Trophoblast cell (in vitro differentiated cells and primary cell): ENCODE measurements at regions not wholly inside any gene's neighbourhood (a gene's known extent, or its start where the extent isn't known, plus 50 kb on each side); places are given as distances from the start of the nearest gene placed in this dataset.

Experiments used
- DNase-seq, 2 donors: peaks; one replicate each; pipeline ENCODE4 v3.0.0-alpha.2; 2016
- H2AFZ ChIP-seq: 2 replicates; pipeline ENCODE4 v1.6.1; 2013; ENCODE audit warnings: low read length, moderate library complexity, mild to moderate bottlenecking; ENCODE audit not compliant: insufficient read depth, poor library complexity
- H2AK5ac ChIP-seq: 2 replicates; pipeline ENCODE4 v1.6.1; 2013; ENCODE audit warnings: mild to moderate bottlenecking, low read length
- H2BK120ac ChIP-seq: 2 replicates; pipeline ENCODE4 v1.6.1; 2013; ENCODE audit warnings: low read length, mild to moderate bottlenecking, moderate library complexity; ENCODE audit not compliant: insufficient read depth, poor library complexity
- H2BK12ac ChIP-seq: 2 replicates; pipeline ENCODE4 v1.6.1; 2013; ENCODE audit warnings: mild to moderate bottlenecking, low read length, moderate library complexity
- H2BK5ac ChIP-seq: 2 replicates; pipeline ENCODE4 v1.6.1; 2013; ENCODE audit warnings: low read length, low read depth, moderate library complexity, mild to moderate bottlenecking; ENCODE audit not compliant: poor library complexity
- H3K14ac ChIP-seq: 2 replicates; pipeline ENCODE4 v1.6.1; 2013; ENCODE audit warnings: mild to moderate bottlenecking, low read length
- H3K18ac ChIP-seq: 2 replicates; pipeline ENCODE4 v1.6.1; 2013; ENCODE audit warnings: mild to moderate bottlenecking, low read length
- H3K23ac ChIP-seq: 2 replicates; pipeline ENCODE4 v1.6.1; 2013; ENCODE audit warnings: low read length
- H3K27ac ChIP-seq: 2 replicates; pipeline ENCODE4 v1.5.1; 2013; ENCODE audit warnings: low read depth, mild to moderate bottlenecking, inconsistent platforms, low read length, moderate library complexity
- H3K27me3 ChIP-seq: 2 replicates; pipeline ENCODE4 v1.6.1; 2013; ENCODE audit warnings: inconsistent platforms, mild to moderate bottlenecking, low read length, moderate library complexity; ENCODE audit not compliant: insufficient read depth
- H3K36me3 ChIP-seq, 2 experiments: 1 replicate in 1 of 2; 2 replicates in 1 of 2; pipeline ENCODE4 v1.6.1; 2013; ENCODE audit warnings: low read length in 2 of 2, mild to moderate bottlenecking in 2 of 2, moderate library complexity in 1 of 2; ENCODE audit not compliant: insufficient read depth in 2 of 2, control insufficient read depth in 1 of 2
- H3K4ac ChIP-seq: 2 replicates; pipeline ENCODE4 v1.6.1; 2013; ENCODE audit warnings: low read depth, mild to moderate bottlenecking, low read length, moderate library complexity
- H3K4me1 ChIP-seq, 2 experiments: 1 replicate in 1 of 2; 2 replicates in 1 of 2; pipeline ENCODE4 v1.6.1; 2013; ENCODE audit warnings: low read length in 2 of 2, mild to moderate bottlenecking in 2 of 2, moderate library complexity in 1 of 2; ENCODE audit not compliant: insufficient read depth in 2 of 2, control insufficient read depth in 1 of 2
- H3K4me2 ChIP-seq: 2 replicates; pipeline ENCODE4 v1.6.1; 2013; ENCODE audit warnings: inconsistent platforms, mild to moderate bottlenecking, low read length, moderate library complexity
- H3K4me3 ChIP-seq: 2 replicates; pipeline ENCODE4 v1.5.1; 2013; ENCODE audit warnings: mild to moderate bottlenecking, low read depth, low read length, inconsistent platforms
- H3K79me1 ChIP-seq: one replicate; pipeline ENCODE4 v1.6.1; 2013; ENCODE audit warnings: low read length
- H3K79me2 ChIP-seq: 2 replicates; pipeline ENCODE4 v1.6.1; 2013; ENCODE audit warnings: low read length, mild to moderate bottlenecking; ENCODE audit not compliant: control insufficient read depth, insufficient read depth, poor library complexity
- H3K9ac ChIP-seq: 2 replicates; pipeline ENCODE4 v1.6.1; 2013; ENCODE audit warnings: mild to moderate bottlenecking, low read length
- H3K9me3 ChIP-seq: 2 replicates; pipeline ENCODE4 v1.6.1; 2013; ENCODE audit warnings: low read depth, mild to moderate bottlenecking, control low read depth, inconsistent platforms, low read length; ENCODE audit not compliant: insufficient read depth
- H4K12ac ChIP-seq: 2 replicates; pipeline ENCODE4 v1.6.1; 2013; ENCODE audit warnings: low read depth, mild to moderate bottlenecking, low read length, moderate library complexity
- H4K8ac ChIP-seq: 2 replicates; pipeline ENCODE4 v1.6.1; 2013; ENCODE audit warnings: low read depth, mild to moderate bottlenecking, low read length, moderate library complexity
- H4K91ac ChIP-seq: one replicate; pipeline ENCODE4 v1.6.1; 2013; ENCODE audit warnings: low read depth, mild to moderate bottlenecking, low read length, moderate library complexity
- WGBS: extraction: QIAGEN DNeasy Blood & Tissue Kit; methylation state at CpG from one replicate; pipeline ENCODE4 v1.1.7; 2013; ENCODE audit warnings: missing lambda C conversion rate; ENCODE audit not compliant: insufficient read length, insufficient coverage; ENCODE audit errors: extremely low coverage; 5-methylcytosine and 5-hydroxymethylcytosine counted together

DNA sequence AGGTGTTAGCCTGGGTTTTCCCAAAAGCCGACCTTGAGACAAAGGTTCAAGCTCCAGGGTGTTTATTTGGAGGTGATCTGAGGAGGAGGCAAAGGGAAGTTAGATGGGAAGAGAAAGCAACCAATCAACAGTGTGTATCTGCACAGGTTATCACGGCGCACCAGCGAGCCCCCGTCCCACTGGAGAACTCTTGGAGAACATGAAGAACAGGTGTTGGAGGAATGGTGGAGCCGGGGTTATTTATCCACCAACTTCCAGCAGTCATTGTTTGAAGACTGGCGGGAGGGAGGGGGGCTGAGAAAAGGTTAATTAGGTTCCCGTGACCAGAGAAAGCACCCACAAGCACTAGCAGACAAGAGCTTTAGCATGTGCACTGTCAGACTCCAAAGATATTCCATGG is 282.5 kb upstream of the FOXK1 start:
- H3K18ac ChIP-seq = no peak overlapping the region
- H2BK120ac ChIP-seq = no peak overlapping the region
- no peak overlapping the region for H4K12ac ChIP-seq
- no peak overlapping the region for H4K8ac ChIP-seq
- no peaks in the 10 kb centered on the region for H3K79me2 ChIP-seq
- no peak overlapping the region for H3K27ac ChIP-seq
- no peak overlapping the region for H3K9ac ChIP-seq
- H4K91ac ChIP-seq = no peak overlapping the region
- no peak overlapping the region for H3K4ac ChIP-seq
- H3K4me2 ChIP-seq = no peak overlapping the region
- H2AK5ac ChIP-seq = no peak overlapping the region
- WGBS = no CpG with 5 or more reads among the region's 8 CpGs
- no peak overlapping the region for H3K23ac ChIP-seq
- no peak overlapping the region for H2BK5ac ChIP-seq
- DNase-seq = no peak
- H3K4me3 ChIP-seq = no peak overlapping the region
- no peak overlapping the region for H2AFZ ChIP-seq
- H3K14ac ChIP-seq = no peak overlapping the region
- no peak overlapping the region for H2BK12ac ChIP-seq
- H3K27me3 ChIP-seq = no peaks in the 10 kb centered on the region
- peaks cover 7% of the 10 kb centered on the region for H3K9me3 ChIP-seq
- H3K4me1 ChIP-seq = no peaks in the 10 kb centered on the region
- H3K79me1 ChIP-seq = no peaks in the 10 kb centered on the region
- H3K36me3 ChIP-seq = no peaks in the 10 kb centered on the region

- H2BK12ac ChIP-seq = no peak overlapping the region
These were observed 275.6 kb upstream of the FOXK1 start for GRCh38 chr7:4406288-4407058.

DNA sequence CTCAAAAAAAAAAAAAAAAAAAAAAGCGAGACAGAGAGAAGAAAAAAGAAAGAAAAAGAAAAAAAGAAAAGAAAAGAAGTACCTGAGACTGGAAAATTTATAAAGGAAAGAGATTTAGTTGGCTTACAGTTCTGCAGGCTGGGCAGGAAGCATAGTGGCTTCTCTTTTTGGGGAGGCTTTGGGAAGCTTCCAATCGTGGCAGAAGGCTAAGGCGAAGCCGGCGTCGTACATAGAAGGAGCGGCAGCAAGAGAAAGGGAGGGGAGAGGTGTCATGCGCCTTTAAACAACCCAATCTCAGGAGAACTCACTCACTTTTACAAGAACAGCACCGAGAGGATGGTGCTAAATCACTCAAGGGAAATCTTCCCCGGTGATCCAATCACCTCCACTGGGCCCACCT is 272.1 kb upstream of the FOXK1 start:
- Histone ChIP-seq H4K12ac (no peak overlapping the region), H3K23ac (no peak overlapping the region), H3K27ac (no peak overlapping the region), H3K79me2 (no peaks in the 10 kb centered on the region), H3K14ac (no peak overlapping the region), H3K9me3 (peaks cover 15% of the 10 kb centered on the region), H3K79me1 (no peaks in the 10 kb centered on the region), H3K4me1 (no peaks in the 10 kb centered on the region), H2AK5ac (no peak overlapping the region), H3K4me3 (no peak overlapping the region), H4K91ac (no peak overlapping the region), H3K4me2 (no peak overlapping the region), H4K8ac (no peak overlapping the region), H3K9ac (no peak overlapping the region), H2BK5ac (no peak overlapping the region), H3K27me3 (no peaks in the 10 kb centered on the region), H3K4ac (no peak overlapping the region), H2BK12ac (no peak overlapping the region), H2BK120ac (no peak overlapping the region), H3K18ac (no peak overlapping the region), H3K36me3 (no peaks in the 10 kb centered on the region), H2AFZ (no peak overlapping the region)
- WGBS = no CpG with 5 or more reads among the region's 10 CpGs
- no peak for DNase-seq

More at GRCh38 chr7:4406288-4407058, 275.6 kb upstream of the FOXK1 start:
- H3K4ac ChIP-seq = no peak overlapping the region
- no peak overlapping the region for H2BK5ac ChIP-seq
- DNase-seq = no peak
- H3K27me3 ChIP-seq = no peaks in the 10 kb centered on the region
- H2BK120ac ChIP-seq = no peak overlapping the region
- H2AFZ ChIP-seq = no peak overlapping the region
- no peak overlapping the region for H3K14ac ChIP-seq
- no peak overlapping the region for H3K27ac ChIP-seq
- H3K36me3 ChIP-seq = no peaks in the 10 kb centered on the region
- H4K12ac ChIP-seq = no peak overlapping the region
- no peaks in the 10 kb centered on the region for H3K79me1 ChIP-seq
- H3K4me2 ChIP-seq = no peak overlapping the region
- WGBS = no CpG with 5 or more reads among the region's 7 CpGs
- H3K4me3 ChIP-seq = no peak overlapping the region
- H3K18ac ChIP-seq = no peak overlapping the region
- H4K8ac ChIP-seq = no peak overlapping the region
- H3K79me2 ChIP-seq = no peaks in the 10 kb centered on the region
- no peak overlapping the region for H4K91ac ChIP-seq
- peaks cover 17% of the 10 kb centered on the region for H3K9me3 ChIP-seq
- no peak overlapping the region for H2AK5ac ChIP-seq
- no peak overlapping the region for H3K23ac ChIP-seq
- H3K9ac ChIP-seq = no peak overlapping the region
- no peaks in the 10 kb centered on the region for H3K4me1 ChIP-seq

- no CpG with 5 or more reads among the region's 26 CpGs for WGBS
- no peak overlapping the region for H4K8ac ChIP-seq
- H3K79me1 ChIP-seq = no peaks in the 10 kb centered on the region
- no peak overlapping the region for H3K9ac ChIP-seq
- H3K27me3 ChIP-seq = no peaks in the 10 kb centered on the region
- no peak overlapping the region for H3K4me2 ChIP-seq
- no peak overlapping the region for H3K4me3 ChIP-seq
- no peak overlapping the region for H2BK12ac ChIP-seq
- no peaks in the 10 kb centered on the region for H3K36me3 ChIP-seq
- H3K18ac ChIP-seq = no peak overlapping the region
- peak in 1 of 2 donors; percentile 39 for DNase-seq
- no peak overlapping the region for H2AK5ac ChIP-seq
- H4K12ac ChIP-seq = no peak overlapping the region
- no peaks in the 10 kb centered on the region for H3K4me1 ChIP-seq
- H3K79me2 ChIP-seq = no peaks in the 10 kb centered on the region
- no peak overlapping the region for H2BK5ac ChIP-seq
- no peak overlapping the region for H3K23ac ChIP-seq
- H3K27ac ChIP-seq = no peak overlapping the region
- no peak overlapping the region for H2AFZ ChIP-seq
- H3K4ac ChIP-seq = no peak overlapping the region
- H3K14ac ChIP-seq = no peak overlapping the region
- peaks cover 18% of the 10 kb centered on the region for H3K9me3 ChIP-seq
- no peak overlapping the region for H2BK120ac ChIP-seq
- no peak overlapping the region for H4K91ac ChIP-seq
These were observed 265.6 kb upstream of the FOXK1 start for GRCh38 chr7:4416396-4417056.
